ENCODE measurements at regions not wholly inside any gene's neighbourhood (a gene's known extent, or its start where the extent isn't known, plus 50 kb on each side); places are given as distances from the start of the nearest gene placed in this dataset.

GRCh38 chr3:192042116-192042515 is 581.2 kb downstream of the PYDC2 start:
- DNase-seq, result no peak
- Histone ChIP-seq H3K4me3 (no peak overlapping the region), H3K27ac (no peak overlapping the region), H3K4me1 (ENCODE audit: insufficient read depth) (no peaks in the 10 kb centered on the region), H3K9me3 (no peaks in the 10 kb centered on the region), H3K27me3 (no peaks in the 10 kb centered on the region), H3K36me3 (no peaks in the 10 kb centered on the region)
- intact Hi-C loops (cut with DNase I), result no loop called here
- WGBS, 3 donors, result 89 to 97% (median 91%) methylated on average over 3 of the region's 3 CpGs
- TF ChIP-seq EP300 (IDR thresholded peaks at IDR 0.05) (no peak), CTCF (IDR thresholded peaks at IDR 0.05) (no peak), POLR2A (IDR thresholded peaks at IDR 0.05) (no peak)

- no peak for DNase-seq
- Histone ChIP-seq H3K4me3 (no peak overlapping the region), H3K36me3 (no peaks in the 10 kb centered on the region), H3K9me3 (no peaks in the 10 kb centered on the region), H3K27me3 (no peaks in the 10 kb centered on the region), H3K27ac (no peak overlapping the region), H3K4me1 (ENCODE audit: insufficient read depth) (no peaks in the 10 kb centered on the region)
- 41 to 77% (median 69%) methylated on average over 2 of the region's 2 CpGs for WGBS, 3 donors
- TF ChIP-seq CTCF (IDR thresholded peaks at IDR 0.05), result no peak
- intact Hi-C loops (cut with DNase I), result no loop called here
Observed at GRCh38 chr3:192054881-192055280, 593.9 kb downstream of the PYDC2 start.

GRCh38 chr3:192055946-192056345 is 595.0 kb downstream of the PYDC2 start:
- no peaks in the 10 kb centered on the region for H3K36me3 ChIP-seq
- no peak overlapping the region for H3K4me3 ChIP-seq
- intact Hi-C loops (cut with DNase I), result no loop called here
- 43 to 58% (median 47%) methylated on average over 3 of the region's 3 CpGs for WGBS, 3 donors
- DNase-seq, result no peak
- H3K27me3 ChIP-seq, result no peaks in the 10 kb centered on the region
- no peaks in the 10 kb centered on the region for H3K4me1 ChIP-seq (ENCODE audit: insufficient read depth)
- TF ChIP-seq EP300 (IDR thresholded peaks at IDR 0.05) (no peak), POLR2A (IDR thresholded peaks at IDR 0.05) (no peak), CTCF (IDR thresholded peaks at IDR 0.05) (no peak)
- no peak overlapping the region for H3K27ac ChIP-seq
- H3K9me3 ChIP-seq, result no peaks in the 10 kb centered on the region

GRCh38 chr3:192057261-192057660 is 596.3 kb downstream of the PYDC2 start:
- no peaks in the 10 kb centered on the region for H3K36me3 ChIP-seq
- no peak overlapping the region for H3K27ac ChIP-seq
- H3K27me3 ChIP-seq, result no peaks in the 10 kb centered on the region
- H3K4me3 ChIP-seq, result no peak overlapping the region
- H3K9me3 ChIP-seq, result no peaks in the 10 kb centered on the region
- DNase-seq, result no peak
- TF ChIP-seq CTCF (IDR thresholded peaks at IDR 0.05), result no peak
- intact Hi-C loops (cut with DNase I), result no loop called here
- 45 to 66% (median 60%) methylated on average over 3 of the region's 3 CpGs for WGBS, 3 donors
- no peaks in the 10 kb centered on the region for H3K4me1 ChIP-seq (ENCODE audit: insufficient read depth)

All from ovary (tissue), 7 donors.